Activated CD4-positive, alpha-beta T cell treated with anti-CD3 and anti-CD28 coated beads for 24 hours (primary cell): ENCODE measurements at regions not wholly inside any gene's neighbourhood (a gene's known extent, or its start where the extent isn't known, plus 50 kb on each side); places are given as distances from the start of the nearest gene placed in this dataset.
"Not testable (repeated sequence)": the region's sequence is repeated elsewhere in the genome, so short reads cannot be mapped to it uniquely, and the experiment has no call there.

Source experiments
- DNase-seq, 2 donors: peaks; one replicate each; pipeline ENCODE4 v3.0.0-alpha.2; 2020; ENCODE audit warnings: low read depth in 2 of 2

DNA sequence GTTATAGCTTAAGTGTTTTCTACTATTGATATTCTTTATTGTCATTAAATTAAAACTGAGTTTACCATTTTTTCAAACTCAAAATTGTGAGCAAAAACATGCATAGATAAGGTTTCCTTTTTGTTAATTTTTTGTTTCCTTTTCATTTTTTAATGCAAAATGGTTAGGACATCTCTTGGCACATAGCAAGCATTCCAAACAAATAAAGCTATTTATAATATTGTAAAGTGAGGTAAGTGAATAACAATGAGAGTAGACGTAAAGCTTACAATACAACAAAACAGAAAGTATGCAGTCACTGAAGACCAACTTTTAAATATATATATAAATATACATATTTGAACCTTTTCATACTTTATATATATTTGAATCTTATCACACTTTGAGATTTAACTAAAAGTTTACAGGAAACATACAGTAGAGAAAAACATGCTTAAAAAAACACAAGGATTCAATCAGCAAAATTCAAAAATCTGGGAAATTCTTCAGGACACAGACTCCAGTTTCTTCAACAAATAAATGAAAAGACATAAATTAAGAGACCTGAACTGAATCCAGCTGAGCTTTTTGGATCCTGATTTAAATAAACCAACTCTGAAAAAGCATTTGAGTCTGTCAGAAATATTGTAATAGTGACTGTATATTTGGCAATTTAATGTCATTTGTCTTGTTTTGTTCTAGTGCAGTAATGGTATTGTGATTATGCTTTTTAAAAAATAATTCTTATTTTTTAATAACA, 67.5 kb upstream of the SAMSN1 start:
- no peak for DNase-seq

GRCh38 chr21:14610119-14610518, 64.0 kb upstream of the SAMSN1 start:
- not testable (repeated sequence) for DNase-seq

DNA sequence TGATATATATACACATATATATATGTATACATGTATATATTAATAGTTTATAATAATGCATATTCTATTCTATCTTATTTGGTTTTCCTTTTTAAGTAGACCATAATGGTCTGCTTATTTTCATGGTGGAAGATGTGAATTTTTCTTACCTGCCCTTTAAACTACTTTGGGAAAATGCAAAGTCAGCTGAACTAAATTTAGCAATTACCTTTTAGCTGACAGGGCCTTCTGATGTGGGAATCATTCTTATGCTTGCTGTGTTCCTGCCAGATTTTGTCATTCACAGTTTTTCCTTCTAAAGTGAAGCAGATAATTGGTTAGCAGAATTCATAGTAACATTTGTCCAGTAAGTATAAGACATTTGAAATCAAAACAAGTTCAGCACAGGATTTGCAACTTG, 63.2 kb upstream of the SAMSN1 start:
- no peak for DNase-seq

GRCh38 chr21:14607262-14607661, 61.1 kb upstream of the SAMSN1 start:
- DNase-seq: no peak

GRCh38 chr21:14603202-14603601, 57.1 kb upstream of the SAMSN1 start:
- DNase-seq: no peak

GRCh38 chr21:14602382-14602958, 56.4 kb upstream of the SAMSN1 start:
- DNase-seq: no peak

DNA sequence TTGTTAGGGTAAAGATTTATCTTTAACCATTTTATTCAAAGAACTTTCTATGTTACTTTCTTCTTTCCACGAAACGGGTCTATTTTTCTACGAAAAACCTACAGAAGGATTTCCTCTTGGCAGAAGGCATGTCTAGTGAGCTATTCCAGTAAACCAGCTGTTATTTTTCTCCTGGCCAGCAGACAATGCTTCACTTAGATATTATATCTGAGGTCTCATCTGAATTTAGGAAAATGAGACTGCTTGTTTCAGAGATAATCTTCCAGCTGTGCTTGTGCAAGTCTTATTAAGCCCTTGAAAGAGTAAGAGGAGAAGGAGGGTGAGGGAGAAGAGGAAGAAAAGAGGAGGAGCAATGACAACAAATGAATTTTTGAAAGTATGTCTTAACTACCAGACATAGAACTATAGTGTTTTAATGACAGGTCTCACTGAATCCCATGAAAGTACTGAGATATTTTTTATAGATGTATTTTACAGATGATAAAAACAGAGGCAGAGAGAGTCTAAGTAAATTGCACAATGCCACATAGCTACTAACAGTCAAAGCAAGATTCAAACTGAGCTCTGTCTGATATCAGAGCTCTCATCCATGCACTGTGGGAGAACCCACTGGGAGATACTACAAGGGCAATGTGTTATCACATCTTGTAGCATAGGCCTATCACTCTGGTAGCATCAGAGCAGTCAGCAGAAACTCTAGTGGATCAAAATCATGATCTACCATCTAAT, 54.6 kb upstream of the SAMSN1 start:
- DNase-seq: no peak

GRCh38 chr21:14598065-14598464, 52.0 kb upstream of the SAMSN1 start:
- no peak for DNase-seq
